ENCODE measurements at regions not wholly inside any gene's neighbourhood (a gene's known extent, or its start where the extent isn't known, plus 50 kb on each side); places are given as distances from the start of the nearest gene placed in this dataset.
A peak's percentile ranks its signal among the peaks of the same experiment; 100 is the strongest.
"Not testable (repeated sequence)": the region's sequence is repeated elsewhere in the genome, so short reads cannot be mapped to it uniquely, and the experiment has no call there.

DNA sequence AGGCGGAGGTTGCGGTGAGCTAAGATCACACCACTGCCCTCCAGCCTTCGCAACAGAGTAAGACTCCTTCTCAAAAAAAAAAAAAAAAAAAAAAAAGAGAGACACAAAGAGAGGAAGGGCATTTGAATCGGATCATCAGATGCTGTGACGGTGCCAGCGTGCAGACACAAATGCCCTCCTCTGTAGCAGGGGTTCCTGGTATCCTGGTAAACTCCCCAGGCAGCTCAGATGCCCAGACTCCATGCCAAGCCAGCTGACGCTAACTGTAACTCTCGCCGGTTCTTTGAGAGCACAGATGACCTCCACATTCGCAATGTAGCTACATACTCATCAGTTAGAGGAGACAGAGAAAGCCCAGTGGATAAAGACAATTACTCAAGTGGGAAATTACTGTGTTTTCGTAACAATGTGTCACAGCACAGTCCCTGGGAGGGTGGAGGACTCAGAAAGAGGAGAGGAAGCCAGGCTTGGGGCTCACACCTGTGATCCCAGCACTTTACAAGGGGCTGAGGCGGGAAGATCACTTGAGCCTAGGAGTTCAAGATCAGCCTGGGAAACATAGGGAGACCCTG is 153.1 kb downstream of the BRD1 start:
- no peak for DNase-seq

DNA sequence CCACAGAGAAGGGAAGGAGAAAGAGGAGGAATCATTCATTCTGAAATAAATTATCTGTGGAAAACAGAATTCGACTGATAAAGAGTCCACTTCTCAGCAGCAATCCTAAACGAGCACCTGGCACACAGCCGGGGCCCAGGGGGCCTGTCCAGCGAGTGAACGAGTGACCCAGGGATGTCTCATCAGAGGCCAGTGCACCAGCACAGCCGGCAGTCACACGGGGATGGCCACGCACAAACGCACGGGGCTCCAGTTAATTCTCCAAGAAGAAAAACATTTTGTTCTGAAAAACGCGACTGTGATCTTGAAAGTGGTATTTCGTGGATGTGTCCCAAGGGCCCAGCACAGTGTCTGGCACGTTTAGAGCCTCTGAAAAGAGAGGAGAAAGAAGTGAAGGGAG is 154.6 kb downstream of the BRD1 start:
- DNase-seq: no peak

DNA sequence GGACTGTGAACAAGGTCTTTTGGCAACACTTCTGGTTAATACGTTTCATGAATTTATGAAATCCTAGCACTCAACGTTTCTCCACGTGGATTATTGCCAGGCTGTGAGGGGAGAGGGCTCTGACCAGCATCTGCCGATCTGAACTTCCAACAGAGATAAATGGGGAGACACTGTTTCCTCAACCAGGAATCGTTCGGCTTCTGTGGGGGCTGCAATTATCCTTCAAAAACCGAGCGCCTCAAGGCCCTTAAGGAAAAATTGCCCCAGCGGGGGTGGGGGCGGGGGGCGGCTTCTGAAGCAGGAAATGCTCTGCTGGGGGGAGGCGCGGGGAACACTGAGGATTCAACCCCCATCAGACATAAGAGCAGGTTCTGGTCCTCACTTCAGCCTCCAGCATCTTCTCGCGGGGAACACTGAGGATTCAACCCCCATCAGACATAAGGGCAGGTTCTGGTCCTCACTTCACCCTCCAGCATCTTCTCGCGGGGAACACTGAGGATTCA is 155.6 kb downstream of the BRD1 start:
- DNase-seq: no peak

DNA sequence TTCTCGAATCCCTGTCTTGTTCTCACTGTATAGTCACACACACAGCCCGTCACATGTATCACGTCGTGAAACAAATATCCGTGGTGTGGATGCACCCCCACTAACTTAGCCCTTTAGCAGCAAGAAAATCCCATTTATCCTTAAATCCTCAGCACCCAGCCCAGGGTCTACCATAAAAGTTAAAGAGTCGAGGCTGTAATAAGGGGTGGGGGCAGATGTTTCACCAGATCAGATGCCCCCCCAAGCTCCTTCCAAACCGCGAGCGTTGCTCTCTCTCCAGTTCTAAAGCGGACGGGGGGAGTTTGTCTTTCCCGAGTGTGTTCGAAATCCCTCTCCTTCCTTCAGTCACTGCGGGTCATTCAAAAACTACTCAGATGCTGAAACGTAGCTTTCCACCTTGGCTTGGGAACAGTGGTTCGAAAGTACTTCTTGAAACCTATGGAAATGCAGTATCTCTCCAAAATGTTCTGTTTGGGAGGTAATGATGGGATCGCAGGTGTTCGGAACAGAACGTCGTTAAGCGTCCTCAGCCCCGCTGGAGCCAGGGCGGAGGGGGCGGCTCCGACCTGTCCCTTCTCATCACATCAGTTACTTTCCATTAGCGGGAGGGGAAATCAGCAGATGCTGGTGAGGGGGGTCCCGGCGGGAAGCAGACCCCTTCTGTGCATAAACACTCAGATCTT is 156.2 kb downstream of the BRD1 start:
- no peak for DNase-seq

DNA sequence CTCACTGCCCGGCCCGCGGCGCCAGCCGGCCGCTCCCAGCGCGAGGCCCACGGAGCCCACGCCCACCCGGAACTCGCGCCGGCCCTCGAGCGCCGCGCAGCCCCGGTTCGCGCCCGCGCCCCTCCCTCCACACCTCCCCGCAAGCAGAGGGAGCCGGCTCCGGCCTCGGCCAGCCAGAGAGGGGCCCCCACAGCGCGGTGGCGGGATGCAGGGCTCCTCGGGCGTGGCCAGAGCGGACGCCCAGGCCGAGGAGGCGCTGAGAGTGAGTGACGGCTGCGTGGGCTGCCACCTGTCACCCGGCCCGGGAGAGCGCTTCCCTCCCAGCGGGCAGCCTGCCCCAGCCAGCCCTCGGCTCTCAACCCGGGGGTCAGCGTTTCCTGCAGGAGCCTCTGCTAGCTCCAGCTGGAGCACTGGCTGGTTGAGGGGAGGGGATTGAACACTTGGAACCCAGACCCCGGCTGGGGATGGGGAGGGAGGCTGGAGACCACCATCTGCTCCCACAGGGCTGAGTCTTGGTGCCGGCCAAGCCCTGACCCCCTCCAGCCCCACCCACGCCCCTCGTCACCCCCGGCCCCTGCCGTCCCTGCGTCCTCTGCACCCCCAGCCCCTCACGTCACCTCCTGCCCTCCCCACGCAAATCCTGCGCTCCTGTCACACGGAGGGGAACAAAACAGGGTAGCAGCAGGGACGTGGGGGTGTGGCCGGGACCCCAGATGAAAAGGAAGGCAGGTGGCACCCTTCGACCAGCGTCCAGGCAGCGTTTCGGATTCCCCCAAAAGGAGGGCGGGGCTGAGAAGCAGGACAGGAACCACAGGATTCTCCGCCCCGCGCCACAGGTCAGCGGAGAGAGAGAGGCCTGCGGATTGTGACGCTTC is 157.0 kb downstream of the BRD1 start:
- no peak for DNase-seq

DNA sequence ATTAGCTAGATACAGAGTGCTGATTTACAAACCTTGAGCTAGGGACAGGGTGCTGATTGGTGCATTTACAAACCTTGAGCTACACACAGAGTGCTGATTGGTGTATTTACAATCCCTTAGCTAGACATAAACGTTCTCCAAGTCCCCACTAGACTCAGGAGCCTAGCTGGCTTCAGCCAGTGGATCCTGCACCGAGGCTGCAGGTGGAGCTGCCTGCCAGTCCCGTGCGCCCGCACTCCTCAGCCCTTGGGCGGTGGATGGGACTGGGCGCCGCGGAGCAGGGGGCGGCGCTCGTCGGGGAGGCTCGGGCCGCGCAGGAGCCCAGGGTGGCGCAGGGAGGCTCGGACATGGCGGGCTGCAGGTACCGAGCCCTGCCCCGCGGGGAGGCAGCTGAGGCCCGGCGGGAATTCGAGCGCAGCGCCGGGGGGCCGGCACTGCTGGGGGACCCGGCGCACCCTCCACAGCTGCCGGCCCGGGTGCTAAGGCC is 157.7 kb downstream of the BRD1 start:
- DNase-seq: not testable (repeated sequence)

DNA sequence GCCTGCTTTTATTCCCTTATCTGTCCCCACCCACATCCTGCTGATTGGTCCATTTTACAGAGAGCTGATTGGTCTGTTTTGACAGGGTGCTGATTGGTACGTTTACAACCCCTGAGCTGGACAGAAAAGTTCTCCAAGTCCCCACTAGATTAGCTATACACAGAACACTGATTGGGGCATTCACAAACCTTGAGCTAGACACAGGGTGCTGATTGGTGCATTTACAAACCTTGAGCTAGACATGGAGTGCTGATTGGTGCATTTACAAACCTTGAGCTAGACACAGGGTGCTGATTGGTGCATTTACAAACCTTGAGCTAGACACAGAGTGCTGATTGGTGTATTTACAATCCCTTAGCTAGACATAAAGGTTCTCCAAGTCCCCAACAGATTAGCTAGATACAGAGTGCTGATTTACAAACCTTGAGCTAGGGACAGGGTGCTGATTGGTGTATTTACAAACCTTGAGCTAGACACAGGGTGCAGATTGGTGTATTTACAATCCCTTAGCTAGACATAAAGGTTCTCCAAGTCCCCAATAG is 158.2 kb downstream of the BRD1 start:
- peak; percentile 8 for DNase-seq

DNA sequence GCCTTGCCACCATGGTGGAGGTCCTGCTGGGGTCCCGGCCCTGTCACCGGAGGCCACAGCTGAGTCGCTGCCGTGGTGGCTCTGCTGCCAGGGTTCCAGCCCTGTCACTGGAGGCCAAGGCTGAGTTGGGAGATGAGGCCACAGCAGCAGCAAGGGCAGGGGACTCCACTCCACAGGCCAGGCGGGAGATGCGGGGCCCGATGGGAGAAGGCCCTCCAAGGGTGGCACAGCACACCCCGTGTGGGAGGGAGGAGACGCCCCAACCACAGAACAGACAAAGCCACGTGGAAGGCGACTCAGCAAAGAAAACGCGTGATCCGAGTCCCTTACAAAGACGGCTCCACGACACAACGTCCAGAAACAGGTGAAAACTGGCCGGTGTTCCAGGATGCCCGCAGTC is 159.3 kb downstream of the BRD1 start:
- DNase-seq: peak; percentile 12

DNA sequence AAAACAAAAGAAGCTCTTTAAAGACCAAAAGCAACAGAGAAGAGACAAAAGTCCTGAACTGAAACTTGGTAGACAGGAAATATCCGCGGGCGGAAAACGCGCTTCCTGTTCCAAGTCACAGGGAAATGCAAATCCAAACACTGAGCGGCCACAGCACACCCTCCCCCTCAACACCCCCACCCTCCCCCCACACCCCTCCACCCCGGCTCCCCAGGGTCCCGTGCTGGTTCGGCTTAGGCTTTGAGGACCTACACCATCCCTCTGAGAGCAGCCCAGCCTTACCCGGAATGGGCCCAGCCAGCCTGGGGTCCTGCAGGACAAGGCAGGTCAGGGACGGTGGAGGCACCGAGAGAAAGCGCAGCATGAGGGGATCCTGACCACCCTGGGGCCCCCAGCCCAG is 160.4 kb downstream of the BRD1 start:
- DNase-seq: no peak

DNA sequence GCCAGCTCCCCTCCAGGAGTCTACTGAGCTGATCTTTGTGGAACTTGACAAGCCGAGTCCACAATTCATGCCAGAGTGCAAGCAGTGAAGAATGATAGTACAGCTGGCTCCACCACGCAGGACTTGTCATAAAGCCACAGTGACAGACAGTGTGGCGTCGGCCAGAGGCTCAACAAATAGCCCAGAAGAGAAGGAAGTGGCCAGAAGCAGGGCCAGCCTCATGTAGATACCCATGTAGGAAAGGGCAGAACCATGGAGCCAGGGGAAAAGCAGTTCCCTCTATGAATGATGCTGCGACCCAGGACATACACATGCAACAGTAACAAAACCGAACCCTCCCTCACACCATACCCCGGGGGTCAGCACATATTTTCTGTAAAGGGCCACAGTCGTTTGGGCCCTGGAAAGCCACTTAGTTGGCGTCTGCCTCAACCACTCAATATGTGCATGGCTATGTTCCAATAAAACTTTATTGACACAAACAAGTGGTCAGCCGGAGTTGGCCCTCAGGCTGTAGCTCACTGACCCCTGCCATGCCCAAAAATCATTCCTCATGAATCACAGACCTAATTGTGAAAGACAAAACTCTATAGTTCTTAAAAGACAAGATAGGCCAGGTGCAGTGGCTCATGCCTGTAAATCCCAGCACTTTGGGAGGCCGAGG is 161.4 kb downstream of the BRD1 start:
- no peak for DNase-seq

DNA sequence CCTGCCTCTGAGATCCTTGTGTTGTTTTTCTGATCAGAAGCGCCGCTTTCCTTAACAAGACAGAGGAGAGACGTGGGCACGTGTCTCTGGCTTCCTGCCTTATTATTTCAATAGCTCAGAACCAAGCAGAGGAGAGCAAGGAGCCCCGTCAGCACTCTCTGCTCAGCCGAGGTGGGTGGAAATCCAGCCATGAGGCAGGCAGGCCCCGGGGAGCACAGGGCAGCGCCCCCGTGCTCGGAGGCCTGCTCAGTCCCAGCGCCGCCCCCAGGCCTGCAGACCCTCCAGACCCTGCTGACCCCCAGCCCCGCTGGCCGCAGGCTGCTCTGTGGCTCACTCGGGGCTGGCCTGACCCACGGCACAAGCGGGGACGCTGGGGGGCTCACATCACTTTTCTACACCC is 162.8 kb downstream of the BRD1 start:
- no peak for DNase-seq

DNA sequence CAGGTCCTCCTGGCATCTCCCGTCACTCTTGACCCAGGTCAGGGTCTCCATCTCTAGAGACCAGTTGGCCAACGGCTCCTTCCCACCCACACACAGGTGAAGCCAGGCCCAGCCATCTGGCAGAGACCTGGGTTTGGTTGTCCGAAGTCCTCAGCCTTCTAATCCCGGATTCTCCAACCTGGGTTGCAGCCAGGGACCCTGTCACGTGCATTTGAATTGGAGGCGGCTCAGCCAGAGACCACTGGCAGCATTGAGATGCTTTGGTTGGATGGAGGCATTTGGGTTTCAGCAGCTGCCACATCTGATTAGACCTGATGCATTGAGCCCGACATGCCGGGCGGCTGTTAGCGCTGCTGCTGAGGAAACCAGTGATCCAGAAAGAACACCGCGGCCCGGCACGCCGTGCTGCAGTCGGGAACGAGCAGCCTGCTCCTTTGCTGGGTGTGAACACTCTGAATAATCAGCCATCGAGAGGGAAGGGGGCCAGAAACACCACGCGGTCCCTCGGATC is 163.2 kb downstream of the BRD1 start:
- no peak for DNase-seq

DNA sequence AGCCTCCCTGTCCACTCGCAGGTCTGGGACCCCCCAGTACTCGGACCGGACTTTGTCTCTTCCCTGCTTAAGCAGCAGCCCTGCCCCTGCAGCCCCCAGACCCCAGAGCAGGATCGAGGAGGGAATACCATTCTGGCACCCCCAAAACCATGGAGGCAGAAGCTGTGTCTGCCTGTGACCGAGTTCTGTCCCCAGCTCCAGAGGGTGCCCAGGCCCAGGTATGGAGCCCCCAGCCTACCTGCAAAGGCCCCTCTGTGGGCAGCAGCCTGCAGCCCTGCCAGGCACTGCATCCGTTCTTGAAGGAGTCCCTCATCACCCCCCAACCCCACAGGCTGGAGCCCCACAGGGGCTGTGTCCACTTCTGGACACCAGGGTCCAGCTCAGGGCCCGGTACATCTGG is 163.8 kb downstream of the BRD1 start:
- no peak for DNase-seq

DNA sequence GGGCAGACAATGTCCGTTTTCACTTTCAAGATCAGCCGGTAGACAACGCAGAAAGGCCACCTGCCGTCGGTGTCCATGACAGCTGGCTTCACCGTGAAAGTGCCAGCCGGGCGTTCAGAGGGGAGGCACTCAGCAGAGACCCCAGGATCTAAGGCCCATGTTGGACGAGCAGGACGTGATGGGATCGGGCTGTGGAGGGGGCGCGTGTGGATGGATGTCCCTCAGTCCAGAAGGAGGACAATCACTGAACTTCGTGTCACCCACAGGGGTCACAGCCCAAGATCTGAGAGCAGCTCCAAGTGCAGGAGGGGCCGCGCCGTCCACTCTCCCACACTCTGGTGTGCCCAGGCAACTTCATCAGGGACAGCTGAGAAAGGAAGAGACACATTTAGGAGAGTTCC is 164.4 kb downstream of the BRD1 start:
- DNase-seq: no peak

DNA sequence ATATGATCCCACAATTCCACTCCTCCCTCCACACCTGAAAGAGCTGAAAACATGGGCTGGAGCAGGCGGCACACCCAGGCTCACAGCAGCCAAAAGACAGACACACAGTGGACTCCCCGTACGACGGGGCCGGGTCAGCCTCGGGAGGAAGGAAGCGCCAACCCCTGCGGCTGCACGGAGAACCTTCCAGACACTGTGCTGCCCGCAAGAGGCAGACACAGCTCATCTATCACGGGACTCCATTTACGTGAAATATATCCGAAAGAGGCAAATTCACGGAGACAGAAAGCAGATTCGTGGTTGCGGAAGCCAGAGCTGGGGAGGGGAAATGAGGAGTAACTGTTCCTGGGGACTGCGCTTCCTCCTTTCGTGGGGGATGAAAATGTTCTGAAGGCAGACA is 165.0 kb downstream of the BRD1 start:
- no peak for DNase-seq

DNA sequence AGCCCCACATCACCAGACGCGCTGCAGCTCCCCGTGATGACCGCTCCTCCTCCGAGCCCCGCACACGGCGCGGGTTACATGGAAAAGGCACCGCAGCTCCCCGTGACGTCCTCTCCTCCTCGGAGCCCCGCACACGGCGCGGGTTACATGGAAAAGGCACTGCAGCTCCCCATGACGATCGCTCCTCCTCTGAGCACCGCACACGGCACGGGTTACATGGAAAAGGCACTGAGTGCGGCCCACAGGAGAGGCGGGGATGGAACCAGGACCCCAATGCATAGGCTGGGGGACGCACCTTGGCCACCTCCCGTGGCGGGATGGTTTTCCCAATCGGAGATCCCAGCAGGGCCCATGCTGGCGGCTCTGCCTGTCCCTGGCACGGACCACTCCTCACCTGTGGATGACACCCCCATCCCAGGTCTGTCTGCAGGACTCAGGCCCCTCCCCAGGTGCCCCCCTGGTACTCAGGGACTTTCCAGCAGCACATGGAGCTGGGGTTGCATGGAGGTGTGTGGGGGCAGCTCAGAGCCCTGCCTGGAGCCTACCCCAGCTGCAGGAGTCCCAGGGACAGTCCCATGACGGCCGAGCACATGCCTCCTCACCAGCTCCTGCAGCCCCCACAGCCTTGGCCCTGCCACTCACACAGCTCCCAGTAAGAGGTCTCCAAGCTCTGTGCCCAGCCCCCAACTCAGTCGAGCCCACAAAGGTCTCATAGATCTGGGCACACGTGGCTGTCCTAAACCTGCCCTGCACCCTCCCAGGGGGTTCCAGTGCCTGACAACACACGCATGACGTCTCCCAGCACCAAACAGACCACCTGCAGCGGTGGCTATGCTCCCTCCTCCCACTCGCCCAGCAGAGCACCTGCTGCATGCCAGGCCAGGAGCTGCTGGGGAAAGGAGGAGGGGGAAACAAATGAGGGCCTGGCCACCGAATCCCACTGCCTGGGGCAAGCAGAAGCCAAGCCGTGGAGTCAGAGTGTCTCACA is 166.6 kb downstream of the BRD1 start:
- DNase-seq: no peak

DNA sequence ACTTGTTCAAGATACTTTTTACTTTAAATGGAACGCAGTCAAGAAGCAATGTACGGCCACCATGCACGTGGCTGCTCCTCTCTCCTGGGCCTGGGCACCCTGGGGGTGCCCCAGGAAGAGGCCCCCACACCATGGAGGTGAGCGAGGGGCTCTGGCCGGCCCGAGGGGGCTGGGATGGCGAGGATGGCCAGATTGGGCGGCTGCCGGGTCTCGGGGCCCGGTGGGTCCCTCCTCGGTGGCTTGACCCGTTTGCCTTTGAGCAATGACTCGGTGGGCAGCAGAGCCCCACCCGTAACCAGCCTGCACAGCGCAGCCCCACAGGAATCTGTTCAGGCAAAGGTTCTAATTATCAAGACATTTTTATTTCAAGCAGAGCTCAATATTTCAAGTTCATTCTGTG is 167.4 kb downstream of the BRD1 start:
- DNase-seq: no peak

DNA sequence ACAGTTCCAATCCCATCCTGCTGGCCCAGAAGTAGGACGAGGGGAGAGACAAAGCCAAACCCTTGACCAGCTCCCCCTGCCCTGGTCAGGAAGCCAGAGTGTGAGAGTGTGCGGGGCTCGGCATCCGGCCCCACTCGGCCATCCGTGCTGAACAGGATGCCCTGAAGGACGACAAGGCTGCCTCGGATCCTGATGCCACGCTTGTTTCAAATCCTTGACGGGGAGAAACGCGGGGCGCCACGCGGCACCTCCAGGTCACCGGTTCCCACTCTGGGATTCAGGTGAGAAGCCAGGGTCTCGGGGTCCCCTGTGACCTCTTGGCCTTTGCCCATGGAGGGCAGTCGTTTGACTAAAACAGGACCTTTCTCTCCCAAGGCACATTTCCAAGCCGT is 167.8 kb downstream of the BRD1 start:
- DNase-seq: no peak

DNA sequence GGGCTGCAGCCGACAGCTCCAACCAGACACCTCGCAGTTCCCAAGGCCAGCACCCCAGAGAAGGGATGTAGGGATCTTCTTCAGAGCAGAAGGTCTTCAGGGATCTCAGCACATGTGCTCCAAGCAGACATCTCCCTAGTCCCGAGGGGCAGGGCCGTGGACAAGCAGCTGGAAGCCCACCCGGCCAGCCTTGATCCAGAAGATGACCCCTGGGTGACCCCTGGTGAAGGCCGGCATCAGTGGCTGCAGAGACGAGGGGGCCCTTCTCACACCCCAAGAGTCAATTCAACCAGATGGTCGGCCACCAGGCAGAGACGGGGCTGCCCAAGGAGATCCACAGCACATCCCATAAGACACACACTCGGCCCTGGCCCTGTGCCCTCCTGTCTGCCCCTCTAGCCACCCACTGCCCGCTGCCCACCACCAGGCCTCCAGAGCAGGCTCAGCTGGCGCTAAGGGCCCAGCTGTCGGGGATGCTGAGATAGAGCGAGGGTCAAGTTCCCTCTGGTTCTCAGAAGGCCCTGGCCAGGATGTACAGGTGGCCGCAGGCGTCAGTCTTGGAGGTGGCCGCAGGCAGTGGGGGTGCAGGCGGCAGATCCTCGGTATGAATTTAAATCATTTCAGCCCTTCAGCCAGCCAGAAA is 168.3 kb downstream of the BRD1 start:
- DNase-seq: no peak

DNA sequence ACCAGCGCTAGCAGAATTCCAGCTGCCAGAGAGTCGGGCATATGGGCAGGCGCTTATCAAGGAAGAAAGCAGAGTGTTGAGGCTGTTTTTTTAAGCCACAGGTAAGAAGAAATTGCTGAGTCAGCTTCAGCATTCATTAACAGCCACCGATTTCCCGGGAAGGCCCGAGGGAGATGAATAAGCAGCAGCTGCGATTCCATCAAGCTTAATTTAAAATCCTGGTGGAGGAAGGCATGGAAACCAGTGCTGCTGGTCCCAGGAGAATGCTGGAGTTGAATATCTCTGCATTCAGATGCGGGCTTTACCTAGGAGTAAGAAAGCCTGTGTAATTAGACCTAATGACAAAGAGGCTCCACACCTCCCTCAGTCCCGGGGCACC is 168.8 kb downstream of the BRD1 start:
- no peak for DNase-seq

DNA sequence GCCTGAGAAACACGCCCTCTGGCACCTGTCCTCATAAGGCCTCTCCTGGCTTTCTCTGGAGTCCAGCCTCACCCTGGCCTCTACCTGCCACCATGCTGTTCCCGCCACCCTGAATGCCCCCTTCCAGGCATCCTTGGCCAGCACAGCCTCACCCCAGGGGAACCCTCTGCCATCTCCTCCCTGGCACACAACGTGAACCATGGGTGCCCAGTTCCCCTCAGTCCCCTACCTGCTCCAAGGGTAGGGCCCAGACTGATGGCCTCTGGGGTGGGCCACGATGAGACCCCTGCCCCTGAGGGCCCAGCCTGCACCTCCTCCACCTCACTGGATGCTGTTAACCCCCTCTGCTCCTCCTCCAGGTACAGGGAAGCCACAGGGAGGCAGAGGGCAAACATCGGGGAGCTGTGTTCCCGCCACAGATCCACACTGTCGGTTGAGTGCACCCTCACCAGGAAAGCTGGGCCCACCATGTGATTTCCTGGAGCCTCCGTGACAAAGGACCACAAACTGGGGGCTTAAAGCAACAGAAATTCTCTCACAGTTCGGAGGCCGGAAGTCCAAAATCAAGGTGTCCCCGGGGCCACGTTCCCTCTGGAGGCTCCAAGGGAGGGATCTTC is 169.6 kb downstream of the BRD1 start:
- DNase-seq: no peak
